Breast epithelium (tissue), 4 donors: ENCODE measurements at regions not wholly inside any gene's neighbourhood (a gene's known extent, or its start where the extent isn't known, plus 50 kb on each side); places are given as distances from the start of the nearest gene placed in this dataset.

ENCODE experiments used
- DNase-seq, 2 donors: peaks; one replicate each; pipeline ENCODE4 v3.0.0-alpha.2; 2019; ENCODE audit warnings: low spot score in 2 of 2
- H3K27ac ChIP-seq, 2 donors: fragments of 200-600 bp; sonication (generic) in 1 of 2; one replicate each; pipeline ENCODE4 v1.5.1; 2016 to 2019; ENCODE audit warnings: mild to moderate bottlenecking in 1 of 2
- H3K27me3 ChIP-seq, 2 donors: fragments of 200-600 bp; sonication (generic) in 1 of 2; one replicate each; pipeline versions ENCODE4 v1.5.1 to v1.6.0; 2017 to 2019; ENCODE audit warnings: control low read depth in 1 of 2, mild to moderate bottlenecking in 1 of 2
- H3K36me3 ChIP-seq: fragments of 200-600 bp; one replicate; pipeline ENCODE4 v1.5.1; 2019
- H3K4me1 ChIP-seq, 2 donors: fragments of 200-600 bp; sonication (generic); one replicate each; pipeline ENCODE4 v1.5.1; 2016 to 2019; ENCODE audit warnings: control low read depth in 1 of 2
- H3K4me3 ChIP-seq, 3 donors: fragments of 200-600 bp; sonication (generic); 1 replicate in 2 of 3; 2 replicates in 1 of 3; pipeline ENCODE4 v1.5.1; 2016 to 2019; ENCODE audit warnings: mild to moderate bottlenecking in 3 of 3, moderate library complexity in 2 of 3
- H3K9me3 ChIP-seq, 2 donors: fragments of 200-600 bp; sonication (generic) in 1 of 2; one replicate each; pipeline ENCODE4 v1.5.1; 2016 to 2019; ENCODE audit warnings: control low read depth in 1 of 2
- POLR2A ChIP-seq: fragments of 450-650 bp; IDR thresholded peaks from one replicate; pipeline ENCODE4 v1.6.1; 2016; ENCODE audit warnings: antibody characterized with exemption, mild to moderate bottlenecking, moderate library complexity
- POLR2AphosphoS5 ChIP-seq, 3 donors: sonication (generic); formaldehyde crosslinking; IDR thresholded peaks; one replicate each; pipeline ENCODE4 v1.6.1; 2017; ENCODE audit warnings: antibody characterized with exemption in 3 of 3
- intact Hi-C: fragments of 100-400 bp; cut with DNase I; formaldehyde crosslinking; loops from one replicate; pipeline ENCODE4 v1.15.1; 2023; ENCODE audit warnings: low total_unique reads
- TF ChIP-seq, protein P1 (sequence below), 3 donors: fragments of 450-650 bp; IDR thresholded peaks; one replicate each; pipeline ENCODE4 v1.5.1; 2016 to 2017; ENCODE audit warnings: antibody characterized with exemption in 3 of 3, mild to moderate bottlenecking in 3 of 3, moderate library complexity in 3 of 3

DNA sequence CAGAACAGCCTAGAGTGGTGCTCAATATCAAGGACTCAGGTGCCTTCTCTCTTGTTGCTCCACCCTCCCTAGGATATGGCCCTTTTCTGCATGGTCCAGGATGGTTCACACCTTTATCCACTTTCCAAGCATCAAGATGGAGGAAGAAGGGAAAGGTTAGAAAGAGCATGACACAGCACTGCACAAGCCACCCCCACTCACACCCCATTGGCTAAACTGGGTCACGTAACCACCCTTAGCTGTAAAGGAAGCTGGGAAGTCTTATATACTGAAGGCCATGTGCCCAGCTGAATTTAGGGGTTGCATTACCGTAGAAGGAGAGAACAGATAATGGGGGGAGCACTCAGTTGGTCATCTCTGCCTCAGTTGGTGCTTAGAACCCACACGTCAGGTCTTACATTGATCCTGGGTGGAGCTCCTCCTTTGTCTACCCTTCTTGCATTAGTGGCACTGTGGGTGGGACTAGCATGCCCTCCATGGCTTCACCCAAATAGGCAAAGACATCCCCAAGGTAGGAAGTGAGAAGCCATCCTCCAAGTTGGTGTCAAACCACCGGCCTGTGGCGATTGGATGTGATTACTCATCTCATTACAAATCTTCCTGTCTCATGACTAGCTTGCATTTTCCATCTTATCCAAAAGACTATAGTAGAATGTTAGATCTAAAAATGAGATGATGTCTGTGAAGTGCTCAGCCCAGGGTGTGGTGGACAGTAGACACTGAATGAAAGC is 248.5 kb downstream of the HAUS1 start:
- Histone ChIP-seq H3K4me1 (no peaks in the 10 kb centered on the region), H3K27ac (no peak overlapping the region), H3K4me3 (no peak overlapping the region), H3K36me3 (no peaks in the 10 kb centered on the region), H3K27me3 (no peaks in the 10 kb centered on the region), H3K9me3 (no peaks in the 10 kb centered on the region)
- intact Hi-C loops, result no loop called here
- TF ChIP-seq, protein P1, sequence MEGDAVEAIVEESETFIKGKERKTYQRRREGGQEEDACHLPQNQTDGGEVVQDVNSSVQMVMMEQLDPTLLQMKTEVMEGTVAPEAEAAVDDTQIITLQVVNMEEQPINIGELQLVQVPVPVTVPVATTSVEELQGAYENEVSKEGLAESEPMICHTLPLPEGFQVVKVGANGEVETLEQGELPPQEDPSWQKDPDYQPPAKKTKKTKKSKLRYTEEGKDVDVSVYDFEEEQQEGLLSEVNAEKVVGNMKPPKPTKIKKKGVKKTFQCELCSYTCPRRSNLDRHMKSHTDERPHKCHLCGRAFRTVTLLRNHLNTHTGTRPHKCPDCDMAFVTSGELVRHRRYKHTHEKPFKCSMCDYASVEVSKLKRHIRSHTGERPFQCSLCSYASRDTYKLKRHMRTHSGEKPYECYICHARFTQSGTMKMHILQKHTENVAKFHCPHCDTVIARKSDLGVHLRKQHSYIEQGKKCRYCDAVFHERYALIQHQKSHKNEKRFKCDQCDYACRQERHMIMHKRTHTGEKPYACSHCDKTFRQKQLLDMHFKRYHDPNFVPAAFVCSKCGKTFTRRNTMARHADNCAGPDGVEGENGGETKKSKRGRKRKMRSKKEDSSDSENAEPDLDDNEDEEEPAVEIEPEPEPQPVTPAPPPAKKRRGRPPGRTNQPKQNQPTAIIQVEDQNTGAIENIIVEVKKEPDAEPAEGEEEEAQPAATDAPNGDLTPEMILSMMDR (IDR thresholded peaks at IDR 0.05), result no peak
- TF ChIP-seq POLR2A, result no peak
- TF ChIP-seq POLR2AphosphoS5 (IDR thresholded peaks at IDR 0.05), result no peak
- no peak for DNase-seq

DNA sequence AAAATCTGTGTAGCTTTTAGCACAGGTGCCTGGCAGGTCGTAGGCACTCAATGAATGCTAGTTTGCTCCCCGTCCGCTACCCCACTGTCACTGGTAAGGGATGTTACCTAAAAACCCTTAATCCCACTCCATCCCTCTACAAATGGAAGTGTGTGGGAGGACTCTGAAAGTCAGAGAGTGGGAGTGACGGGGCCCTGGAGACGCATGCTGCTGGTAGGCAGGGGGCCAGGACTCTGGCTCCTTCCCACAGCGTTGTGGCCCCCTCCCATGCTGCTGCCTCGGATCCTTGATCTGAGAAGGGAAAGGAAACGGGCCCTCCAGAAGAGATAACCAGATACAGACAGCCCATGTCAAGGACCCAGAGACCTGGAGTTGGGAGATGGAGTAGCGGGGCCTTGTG is 249.3 kb downstream of the HAUS1 start:
- no peaks in the 10 kb centered on the region for H3K27me3 ChIP-seq
- DNase-seq, result no peak
- intact Hi-C loops, result no loop called here
- no peak overlapping the region for H3K27ac ChIP-seq
- H3K4me3 ChIP-seq, result no peak overlapping the region
- no peaks in the 10 kb centered on the region for H3K9me3 ChIP-seq
- H3K36me3 ChIP-seq, result no peaks in the 10 kb centered on the region
- no peak for TF ChIP-seq POLR2A
- no peak for TF ChIP-seq POLR2AphosphoS5 (IDR thresholded peaks at IDR 0.05)
- TF ChIP-seq, protein P1 (IDR thresholded peaks at IDR 0.05), result no peak
- H3K4me1 ChIP-seq, result no peaks in the 10 kb centered on the region

DNA sequence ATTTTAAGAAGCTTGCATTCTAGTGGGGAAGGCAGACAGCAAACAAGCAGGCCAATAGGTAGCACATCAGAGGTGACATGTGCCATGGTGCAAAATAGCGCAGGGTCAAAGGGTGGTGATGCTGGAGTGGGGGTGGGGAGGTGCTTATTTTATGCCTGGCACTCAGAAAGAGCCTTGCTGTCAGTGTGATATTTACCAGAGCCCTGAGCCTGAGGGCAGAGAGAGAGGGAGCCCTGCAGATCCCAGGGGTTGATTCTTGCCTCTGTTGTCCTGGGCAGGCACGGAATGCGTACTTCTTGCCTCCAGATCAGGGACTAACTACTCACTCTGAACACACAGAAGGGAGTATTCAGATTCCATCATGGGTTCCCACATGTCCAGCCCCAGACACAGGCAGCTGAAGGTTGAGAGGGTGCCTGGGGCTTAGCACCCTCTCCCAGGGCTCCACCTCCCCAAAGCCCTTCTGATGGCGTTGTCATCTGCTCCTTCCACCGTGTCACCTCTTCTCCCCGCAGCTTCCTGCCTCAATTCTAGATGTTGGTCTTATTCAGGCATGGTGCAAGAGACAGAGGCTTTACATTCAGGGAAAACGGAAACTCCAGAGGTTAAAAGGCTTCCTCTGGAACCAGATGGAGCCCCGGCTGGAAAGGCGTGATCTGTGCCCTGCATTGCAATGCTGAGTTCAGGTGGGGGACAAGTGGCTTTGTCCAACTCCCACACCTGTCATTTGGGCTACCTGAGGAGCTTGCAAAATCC is 252.3 kb downstream of the HAUS1 start:
- intact Hi-C loops, result no loop called here
- Histone ChIP-seq H3K4me1 (no peaks in the 10 kb centered on the region), H3K4me3 (no peak overlapping the region), H3K9me3 (peaks cover 0 to 7% of the 10 kb centered on the region in 2 donors), H3K27me3 (no peaks in the 10 kb centered on the region), H3K27ac (no peak overlapping the region), H3K36me3 (no peaks in the 10 kb centered on the region)
- TF ChIP-seq, protein P1 (IDR thresholded peaks at IDR 0.05), result no peak
- no peak for TF ChIP-seq POLR2A
- no peak for TF ChIP-seq POLR2AphosphoS5 (IDR thresholded peaks at IDR 0.05)
- DNase-seq, result no peak

DNA sequence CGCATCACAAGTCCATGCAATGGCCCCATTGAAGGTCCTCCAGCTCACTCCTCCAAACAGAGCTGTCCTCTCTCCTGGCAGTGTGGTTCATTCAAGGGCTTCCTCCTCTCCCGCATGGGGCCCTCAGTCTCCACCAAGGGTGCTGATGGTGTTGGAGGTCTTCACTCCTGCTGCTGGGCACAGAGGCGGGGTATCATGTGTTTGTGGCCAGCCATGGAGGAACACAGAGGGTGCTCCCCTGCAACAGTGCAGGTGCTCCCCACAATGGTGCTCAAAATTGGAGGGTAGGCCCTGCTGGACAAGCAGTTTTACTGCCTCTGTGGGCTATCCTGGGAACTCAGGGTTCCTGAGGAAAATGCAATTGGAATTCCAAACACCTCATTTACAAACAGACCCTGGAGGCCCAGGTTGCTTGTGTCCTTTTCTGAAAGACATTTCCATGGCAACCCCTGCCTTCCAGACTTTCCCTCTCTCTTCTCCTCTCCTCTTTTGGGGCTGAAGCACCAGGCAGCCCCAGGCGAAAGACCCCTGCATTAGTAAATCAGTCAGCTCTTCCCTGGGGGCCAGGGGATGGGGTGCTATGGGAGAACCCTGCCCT is 256.0 kb downstream of the HAUS1 start:
- no peak for DNase-seq
- H3K27ac ChIP-seq, result no peak overlapping the region
- peaks cover 0 to 7% of the 10 kb centered on the region in 2 donors for H3K9me3 ChIP-seq

More for the DNA sequence above, 256.0 kb downstream of the HAUS1 start:
- Histone ChIP-seq H3K4me1 (no peaks in the 10 kb centered on the region), H3K4me3 (no peak overlapping the region), H3K27me3 (no peaks in the 10 kb centered on the region), H3K36me3 (no peaks in the 10 kb centered on the region)
- intact Hi-C loops, result no loop called here
- TF ChIP-seq POLR2A, result no peak
- no peak for TF ChIP-seq POLR2AphosphoS5 (IDR thresholded peaks at IDR 0.05)
- TF ChIP-seq, protein P1 (IDR thresholded peaks at IDR 0.05), result no peak
